Left lung (tissue), 4 donors: ENCODE measurements at regions not wholly inside any gene's neighbourhood (a gene's known extent, or its start where the extent isn't known, plus 50 kb on each side); places are given as distances from the start of the nearest gene placed in this dataset.

Source experiments
- ATAC-seq: fragments of 200-7000 bp; cut with Tn5 transposase; one replicate; pipeline ENCODE4 v1.9.1; 2020; ENCODE audit warnings: moderate library complexity
- DNase-seq, 4 donors: peaks; one replicate each; pipeline ENCODE4 v3.0.0-alpha.2; 2013 to 2020
- H3K27ac ChIP-seq, 2 donors: fragments of 200-600 bp; sonication (generic) in 1 of 2; one replicate each; pipeline versions ENCODE4 v1.5.0 to v1.8.0; 2020 to 2021
- H3K27me3 ChIP-seq, 2 donors: fragments of 200-600 bp; sonication (generic) in 1 of 2; one replicate each; pipeline versions ENCODE4 v1.5.0 to v1.8.0; 2020 to 2021
- H3K36me3 ChIP-seq, 2 donors: fragments of 200-600 bp; sonication (generic) in 1 of 2; one replicate each; pipeline versions ENCODE4 v1.5.0 to v1.8.0; 2020 to 2021
- H3K4me1 ChIP-seq, 2 donors: fragments of 200-600 bp; one replicate each; pipeline ENCODE4 v1.8.0; 2021
- H3K4me3 ChIP-seq, 2 donors: fragments of 200-600 bp; sonication (generic) in 1 of 2; one replicate each; pipeline versions ENCODE4 v1.5.0 to v1.8.0; 2020 to 2021; ENCODE audit warnings: mild to moderate bottlenecking in 1 of 2
- H3K9me3 ChIP-seq, 2 donors: fragments of 200-600 bp; sonication (generic) in 1 of 2; one replicate each; pipeline versions ENCODE4 v1.5.0 to v1.8.0; 2020 to 2021
- CTCF ChIP-seq, 2 donors: fragments of 200-600 bp; sonication (generic) in 1 of 2; IDR thresholded peaks; one replicate each; pipeline versions ENCODE4 v1.5.0 to v1.8.0; 2021; ENCODE audit warnings: antibody characterized with exemption in 2 of 2
- intact Hi-C, 2 donors: fragments of 100-400 bp; cut with DNase I; formaldehyde crosslinking; loops; one replicate each; pipeline versions ENCODE4 v1.11.2 to v1.14.2; 2022
- donor health status: DM: no; HTN: yes; CAD: no.
- donor health status: DM: no; HTN: no; CAD: no.

GRCh38 chr1:217270101-217270500 is 360.8 kb downstream of the GPATCH2 start:
- intact Hi-C loops = no loop called here
- ATAC-seq (no peak), DNase-seq (peak in 2 of 4 donors; percentile 25 to 40)
- H3K36me3 ChIP-seq = no peaks in the 10 kb centered on the region
- H3K4me1 ChIP-seq = no peaks in the 10 kb centered on the region
- TF ChIP-seq CTCF (IDR thresholded peaks at IDR 0.05) = no peak
- H3K27me3 ChIP-seq = no peaks in the 10 kb centered on the region
- no peak overlapping the region for H3K4me3 ChIP-seq
- H3K9me3 ChIP-seq = peaks cover 0 to 3% of the 10 kb centered on the region in 2 donors
- H3K27ac ChIP-seq = no peak overlapping the region

- TF ChIP-seq CTCF (IDR thresholded peaks at IDR 0.05) = no peak
- Histone ChIP-seq H3K4me3 (no peak overlapping the region), H3K27me3 (no peaks in the 10 kb centered on the region), H3K4me1 (no peaks in the 10 kb centered on the region), H3K9me3 (no peaks in the 10 kb centered on the region), H3K36me3 (no peaks in the 10 kb centered on the region), H3K27ac (no peak overlapping the region)
- DNase-seq (no peak), ATAC-seq (no peak)
- intact Hi-C loops = no loop called here
Measured at GRCh38 chr1:217268058-217268457, 362.8 kb downstream of the GPATCH2 start.

- H3K27me3 ChIP-seq = no peaks in the 10 kb centered on the region
- peaks cover 0 to 2% of the 10 kb centered on the region in 2 donors for H3K9me3 ChIP-seq
- no peak for TF ChIP-seq CTCF (IDR thresholded peaks at IDR 0.05)
- no peak overlapping the region for H3K4me3 ChIP-seq
- no peaks in the 10 kb centered on the region for H3K36me3 ChIP-seq
- no peak overlapping the region for H3K27ac ChIP-seq
- DNase-seq = no peak
- intact Hi-C loops = no loop called here
- no peak for ATAC-seq
- H3K4me1 ChIP-seq = no peaks in the 10 kb centered on the region
Measured at GRCh38 chr1:217261636-217262035, 369.3 kb downstream of the GPATCH2 start.

GRCh38 chr1:217260676-217261075 is 370.2 kb downstream of the GPATCH2 start:
- no peak overlapping the region for H3K4me3 ChIP-seq
- H3K27me3 ChIP-seq = no peaks in the 10 kb centered on the region
- no peaks in the 10 kb centered on the region for H3K4me1 ChIP-seq
- DNase-seq (no peak), ATAC-seq (no peak)
- intact Hi-C loops = no loop called here
- TF ChIP-seq CTCF (IDR thresholded peaks at IDR 0.05) = no peak
- no peaks in the 10 kb centered on the region for H3K36me3 ChIP-seq
- H3K9me3 ChIP-seq = peaks cover 0 to 2% of the 10 kb centered on the region in 2 donors
- H3K27ac ChIP-seq = no peak overlapping the region

GRCh38 chr1:217253985-217254384 is 376.9 kb downstream of the GPATCH2 start:
- intact Hi-C loops = no loop called here
- Histone ChIP-seq H3K36me3 (no peaks in the 10 kb centered on the region), H3K27me3 (no peaks in the 10 kb centered on the region), H3K27ac (no peak overlapping the region), H3K4me1 (no peaks in the 10 kb centered on the region), H3K4me3 (no peak overlapping the region), H3K9me3 (no peaks in the 10 kb centered on the region)
- DNase-seq (no peak), ATAC-seq (no peak)
- TF ChIP-seq CTCF (IDR thresholded peaks at IDR 0.05) = no peak
